HG02973 (cell line): ENCODE measurements at regions not wholly inside any gene's neighbourhood (a gene's known extent, or its start where the extent isn't known, plus 50 kb on each side); places are given as distances from the start of the nearest gene placed in this dataset.

Source experiments
- ATAC-seq: cut with Tn5 transposase; IDR thresholded peaks from one replicate; pipeline ENCODE4 v1.9.1; 2021; ENCODE audit warnings: moderate library complexity; ENCODE audit not compliant: unreplicated experiment

- peak; percentile 30 for ATAC-seq
Observed at GRCh38 chr7:17123020-17123419, 175.4 kb upstream of the AHR start.

- ATAC-seq, result peak; percentile 81
Observed at GRCh38 chr7:17126413-17127268, 171.8 kb upstream of the AHR start.

GRCh38 chr7:17129218-17129617 lies 169.2 kb upstream of the AHR start:
- no peak for ATAC-seq

GRCh38 chr7:17130281-17131059 lies 168.0 kb upstream of the AHR start:
- ATAC-seq, result no peak

GRCh38 chr7:17131060-17131345 lies 167.4 kb upstream of the AHR start:
- ATAC-seq, result no peak

GRCh38 chr7:17131983-17132655 lies 166.3 kb upstream of the AHR start:
- no peak for ATAC-seq

- no peak for ATAC-seq
Observed at GRCh38 chr7:17132726-17133125, 165.7 kb upstream of the AHR start.

- ATAC-seq, result no peak
Observed at GRCh38 chr7:17133977-17134376, 164.5 kb upstream of the AHR start.

- peak; percentile 82 for ATAC-seq
Observed at GRCh38 chr7:17134786-17135185, 163.7 kb upstream of the AHR start.

- ATAC-seq, result no peak
Observed at GRCh38 chr7:17136126-17136525, 162.3 kb upstream of the AHR start.

GRCh38 chr7:17139081-17139480 lies 159.4 kb upstream of the AHR start:
- ATAC-seq, result no peak

- no peak for ATAC-seq
Observed at GRCh38 chr7:17140406-17140805, 158.0 kb upstream of the AHR start.

GRCh38 chr7:17142831-17143541 lies 155.5 kb upstream of the AHR start:
- ATAC-seq, result no peak

GRCh38 chr7:17144322-17144721 lies 154.1 kb upstream of the AHR start:
- ATAC-seq, result peak; percentile 51

- no peak for ATAC-seq
Observed at GRCh38 chr7:17146621-17147020, 151.8 kb upstream of the AHR start.

GRCh38 chr7:17147409-17147808 lies 151.0 kb upstream of the AHR start:
- ATAC-seq, result no peak

GRCh38 chr7:17150018-17150417 lies 148.4 kb upstream of the AHR start:
- peak; percentile 61 for ATAC-seq

- peak; percentile 48 for ATAC-seq
Observed at GRCh38 chr7:17152721-17153120, 145.7 kb upstream of the AHR start.

- no peak for ATAC-seq
Observed at GRCh38 chr7:17153536-17153935, 144.9 kb upstream of the AHR start.

- no peak for ATAC-seq
Observed at GRCh38 chr7:17155529-17155928, 142.9 kb upstream of the AHR start.

GRCh38 chr7:17158261-17158660 lies 140.2 kb upstream of the AHR start:
- no peak for ATAC-seq
